NCI-H526 (cell line): ENCODE measurements at regions not wholly inside any gene's neighbourhood (a gene's known extent, or its start where the extent isn't known, plus 50 kb on each side); places are given as distances from the start of the nearest gene placed in this dataset.
A peak's percentile ranks its signal among the peaks of the same experiment; 100 is the strongest.

ENCODE experiments used
- DNase-seq, 2 experiments: peaks; one replicate each; lab custom pipeline; 2025; lab: John Stamatoyannopoulos, UW

GRCh38 chr10:108521827-108522492 lies 1357.5 kb upstream of the SORCS1 start:
- DNase-seq, result no peak

GRCh38 chr10:108515821-108516220 lies 1351.3 kb upstream of the SORCS1 start:
- no peak for DNase-seq

- DNase-seq, result no peak
These were observed 1335.9 kb upstream of the SORCS1 start for GRCh38 chr10:108500396-108500795.

- DNase-seq, result no peak
These were observed 1331.6 kb upstream of the SORCS1 start for GRCh38 chr10:108496106-108496505.

- DNase-seq, result no peak
These were observed 1326.4 kb upstream of the SORCS1 start for GRCh38 chr10:108490944-108491343.

GRCh38 chr10:108471420-108471819 lies 1306.9 kb upstream of the SORCS1 start:
- no peak for DNase-seq

- DNase-seq, result no peak
These were observed 1305.4 kb upstream of the SORCS1 start for GRCh38 chr10:108469940-108470339.

GRCh38 chr10:108465871-108466641 lies 1301.5 kb upstream of the SORCS1 start:
- no peak for DNase-seq

- no peak for DNase-seq
These were observed 1297.5 kb upstream of the SORCS1 start for GRCh38 chr10:108462005-108462404.

GRCh38 chr10:108454793-108455192 lies 1290.3 kb upstream of the SORCS1 start:
- no peak for DNase-seq

GRCh38 chr10:108454224-108454623 lies 1289.7 kb upstream of the SORCS1 start:
- DNase-seq, result no peak

- no peak for DNase-seq
These were observed 1288.7 kb upstream of the SORCS1 start for GRCh38 chr10:108453166-108453565.

- no peak for DNase-seq
These were observed 1288.0 kb upstream of the SORCS1 start for GRCh38 chr10:108452533-108452932.

- no peak for DNase-seq
These were observed 1285.8 kb upstream of the SORCS1 start for GRCh38 chr10:108450280-108450679.

- no peak for DNase-seq
These were observed 1281.2 kb upstream of the SORCS1 start for GRCh38 chr10:108445746-108446145.

GRCh38 chr10:108443636-108444035 lies 1279.1 kb upstream of the SORCS1 start:
- DNase-seq, result no peak

GRCh38 chr10:108439397-108439796 lies 1274.9 kb upstream of the SORCS1 start:
- DNase-seq, result peak; percentile 82 to 88

- DNase-seq, result no peak
These were observed 1271.6 kb upstream of the SORCS1 start for GRCh38 chr10:108436096-108436495.

GRCh38 chr10:108434559-108435252 lies 1270.2 kb upstream of the SORCS1 start:
- no peak for DNase-seq

GRCh38 chr10:108427146-108427545 lies 1262.6 kb upstream of the SORCS1 start:
- no peak for DNase-seq

GRCh38 chr10:108425283-108425964 lies 1260.9 kb upstream of the SORCS1 start:
- no peak for DNase-seq

GRCh38 chr10:108424656-108425055 lies 1260.2 kb upstream of the SORCS1 start:
- no peak for DNase-seq
